ENCODE measurements at regions not wholly inside any gene's neighbourhood (a gene's known extent, or its start where the extent isn't known, plus 50 kb on each side); places are given as distances from the start of the nearest gene placed in this dataset.

- Histone ChIP-seq H3K9me3 (ENCODE audit: control insufficient read depth in 1 of 2, insufficient read depth in 1 of 2, low read depth in 1 of 2, low read length in 2 of 2) (no peaks in the 10 kb centered on the region), H3K4me1 (ENCODE audit: control insufficient read depth in 1 of 2, insufficient read depth in 2 of 2, low read length in 2 of 2) (no peaks in the 10 kb centered on the region), H3K79me2 (ENCODE audit: insufficient read depth, low read length) (no peaks in the 10 kb centered on the region), H3K4me2 (ENCODE audit: low read length) (no peak overlapping the region), H3K27ac (ENCODE audit: low read depth, low read length) (no peak overlapping the region), H4K20me1 (ENCODE audit: insufficient read depth) (no peaks in the 10 kb centered on the region), H2AFZ (ENCODE audit: low read depth, low read length, poor library complexity, severe bottlenecking) (no peak overlapping the region), H3K4me3 (replicated peaks in 1 of 2; ENCODE audit: low read depth in 1 of 2, low read length in 2 of 2) (no peak overlapping the region), H3K36me3 (ENCODE audit: control insufficient read depth in 1 of 2, insufficient read depth in 2 of 2, low read length in 2 of 2) (no peaks in the 10 kb centered on the region), H3K27me3 (ENCODE audit: insufficient read depth, low read length) (no peaks in the 10 kb centered on the region), H3K9ac (ENCODE audit: low read length) (no peak overlapping the region), H3K9me2 (ENCODE audit: insufficient read depth) (no peaks in the 10 kb centered on the region)
- intact Hi-C loops (cut with micrococcal nuclease): no loop called here
- TF ChIP-seq, protein P1, sequence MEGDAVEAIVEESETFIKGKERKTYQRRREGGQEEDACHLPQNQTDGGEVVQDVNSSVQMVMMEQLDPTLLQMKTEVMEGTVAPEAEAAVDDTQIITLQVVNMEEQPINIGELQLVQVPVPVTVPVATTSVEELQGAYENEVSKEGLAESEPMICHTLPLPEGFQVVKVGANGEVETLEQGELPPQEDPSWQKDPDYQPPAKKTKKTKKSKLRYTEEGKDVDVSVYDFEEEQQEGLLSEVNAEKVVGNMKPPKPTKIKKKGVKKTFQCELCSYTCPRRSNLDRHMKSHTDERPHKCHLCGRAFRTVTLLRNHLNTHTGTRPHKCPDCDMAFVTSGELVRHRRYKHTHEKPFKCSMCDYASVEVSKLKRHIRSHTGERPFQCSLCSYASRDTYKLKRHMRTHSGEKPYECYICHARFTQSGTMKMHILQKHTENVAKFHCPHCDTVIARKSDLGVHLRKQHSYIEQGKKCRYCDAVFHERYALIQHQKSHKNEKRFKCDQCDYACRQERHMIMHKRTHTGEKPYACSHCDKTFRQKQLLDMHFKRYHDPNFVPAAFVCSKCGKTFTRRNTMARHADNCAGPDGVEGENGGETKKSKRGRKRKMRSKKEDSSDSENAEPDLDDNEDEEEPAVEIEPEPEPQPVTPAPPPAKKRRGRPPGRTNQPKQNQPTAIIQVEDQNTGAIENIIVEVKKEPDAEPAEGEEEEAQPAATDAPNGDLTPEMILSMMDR (IDR thresholded peaks at IDR 0.05 in 2 of 3, conservative IDR thresholded peaks at IDR 0.05 in 1 of 3; ENCODE audit: borderline replicate concordance in 1 of 3, insufficient read depth in 1 of 3, low read depth in 2 of 3, low read length in 2 of 3): no peak
- TF ChIP-seq EZH2 (IDR thresholded peaks at IDR 0.05) (no peak), SRF (IDR thresholded peaks at IDR 0.05; ENCODE audit: low read depth) (no peak), RAD21 (IDR thresholded peaks at IDR 0.05; ENCODE audit: low read depth) (no peak), FOSL1 (IDR thresholded peaks at IDR 0.05; ENCODE audit: low read depth) (no peak), POLR2AphosphoS5 (IDR thresholded peaks at IDR 0.05; ENCODE audit: low read depth, low read length) (no peak), REST (IDR thresholded peaks at IDR 0.05; ENCODE audit: low read depth) (no peak), TCF7L2 (IDR thresholded peaks at IDR 0.05; ENCODE audit: borderline replicate concordance, extremely low read depth, insufficient read depth, insufficient read length) (no peak), SP1 (IDR thresholded peaks at IDR 0.05; ENCODE audit: low read depth) (no peak), ELF1 (IDR thresholded peaks at IDR 0.05; ENCODE audit: borderline replicate concordance, low read depth) (no peak), POLR2A (IDR thresholded peaks at IDR 0.05; ENCODE audit: borderline replicate concordance, extremely low read depth, insufficient read depth, insufficient read length) (no peak), ZFX (IDR thresholded peaks at IDR 0.05) (no peak), EZH2phosphoT487 (IDR thresholded peaks at IDR 0.05; ENCODE audit: borderline replicate concordance) (no peak), YY1 (IDR thresholded peaks at IDR 0.05; ENCODE audit: extremely low read depth, insufficient replicate concordance, low read depth, low read length) (no peak), ZBTB33 (IDR thresholded peaks at IDR 0.05; ENCODE audit: extremely low read depth, insufficient replicate concordance, low read length) (no peak), JUND (IDR thresholded peaks at IDR 0.05) (no peak), MAX (IDR thresholded peaks at IDR 0.05) (no peak), CBX3 (IDR thresholded peaks at IDR 0.05; ENCODE audit: low read depth) (no peak), SIN3A (IDR thresholded peaks at IDR 0.05; ENCODE audit: low read depth) (no peak)
- TF ChIP-seq, protein P2, sequence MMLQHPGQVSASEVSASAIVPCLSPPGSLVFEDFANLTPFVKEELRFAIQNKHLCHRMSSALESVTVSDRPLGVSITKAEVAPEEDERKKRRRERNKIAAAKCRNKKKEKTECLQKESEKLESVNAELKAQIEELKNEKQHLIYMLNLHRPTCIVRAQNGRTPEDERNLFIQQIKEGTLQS (IDR thresholded peaks at IDR 0.05): no peak
- ChIA-PET RAD21 (ENCODE audit: low non-redundant PET in 1 of 2, low total read pairs in 2 of 2, uncharacterized antibody in 2 of 2, unreplicated experiment in 2 of 2) (no interaction called here), POLR2A (no interaction called here), CTCF (no interaction called here)
- no TSS peak for BruUV-seq (replicated peaks)
- DNase-seq (ENCODE audit: low read depth, low spot score) (no peak), ATAC-seq (no peak)
These were observed 140.0 kb downstream of the IRS2 start for GRCh38 chr13:109646423-109646822.

Data from HCT116 (cell line).